ENCODE measurements at regions not wholly inside any gene's neighbourhood (a gene's known extent, or its start where the extent isn't known, plus 50 kb on each side); places are given as distances from the start of the nearest gene placed in this dataset.

DNA sequence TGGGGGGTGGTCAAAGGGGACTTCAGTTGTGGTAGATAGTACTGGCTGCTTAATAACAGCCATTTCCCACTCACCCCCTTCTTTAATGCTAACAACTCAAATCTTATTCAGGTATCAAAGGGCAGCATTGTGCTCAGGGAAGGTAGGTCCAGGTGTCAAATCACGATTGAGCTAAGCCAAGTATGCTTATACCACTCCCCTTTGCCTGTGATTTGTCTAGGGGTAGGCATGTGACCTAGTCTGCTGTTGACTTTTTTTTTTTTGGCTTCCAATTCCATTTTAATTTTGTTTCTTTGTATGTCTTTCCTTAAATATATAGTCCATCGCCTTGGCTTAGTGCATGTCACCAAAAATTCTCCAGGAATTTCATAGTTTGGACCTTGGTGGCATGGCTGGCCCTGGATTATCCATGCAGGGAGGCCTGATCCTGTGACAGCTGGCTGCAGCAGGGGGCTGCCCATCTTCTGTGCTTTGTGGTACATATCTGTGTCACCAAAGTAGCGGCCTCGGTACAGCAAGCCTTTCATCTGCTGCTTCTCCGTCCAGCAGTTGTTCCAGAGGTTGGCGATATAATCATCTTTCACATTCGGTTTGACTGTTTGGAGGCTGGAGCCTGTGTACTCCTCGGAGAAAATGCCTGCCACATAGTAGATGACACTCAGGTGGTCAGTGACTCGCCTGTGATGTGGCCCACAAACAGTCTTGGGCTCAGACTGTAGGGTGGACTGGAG lies 68.1 kb upstream of the SPRED2 start:
- H3K18ac ChIP-seq (ENCODE audit: low read depth, low read length) = no peak overlapping the region
- no peak overlapping the region for H2AFZ ChIP-seq (replicated peaks; ENCODE audit: low read length, poor library complexity)
- H2BK120ac ChIP-seq (ENCODE audit: low read depth, low read length) = no peak overlapping the region
- ATAC-seq (ENCODE audit: low read depth) = no peak
- H3K4me1 ChIP-seq (ENCODE audit: control insufficient read depth, insufficient read depth, low read length) = no peaks in the 10 kb centered on the region
- H2BK20ac ChIP-seq (ENCODE audit: low read depth, low read length) = no peak overlapping the region
- H4K20me1 ChIP-seq (ENCODE audit: insufficient read depth, low read length) = no peaks in the 10 kb centered on the region
- no peak overlapping the region for H3K4me2 ChIP-seq (ENCODE audit: low read depth, low read length)
- no peak overlapping the region for H3K4me3 ChIP-seq (ENCODE audit: insufficient read depth, low read depth, low read length)
- no peak overlapping the region for H2BK5ac ChIP-seq (ENCODE audit: low read depth, low read length, poor library complexity, severe bottlenecking)
- peaks cover 28% of the 10 kb centered on the region for H3K27me3 ChIP-seq (ENCODE audit: control insufficient read depth, insufficient read depth, low read length)
- H4K5ac ChIP-seq (ENCODE audit: low read depth, low read length) = no peak overlapping the region
- H3K79me1 ChIP-seq (ENCODE audit: low read depth in 1 of 2, low read length in 2 of 2) = no peaks in the 10 kb centered on the region
- POLR2A ChIA-PET (ENCODE audit: unreplicated experiment) = no interaction called here
- no peaks in the 10 kb centered on the region for H3K9me1 ChIP-seq (ENCODE audit: insufficient read depth, low read length)
- dilution Hi-C loops (cut with HindIII; ENCODE audit: low sequenced_read_pairs, unreplicated experiment) (no loop called here), intact Hi-C loops (cut with micrococcal nuclease) (no loop called here), in situ Hi-C loops (cut with MboI; ENCODE audit: low sequenced_read_pairs) (no loop called here)
- H3K14ac ChIP-seq (replicated peaks; ENCODE audit: low read depth, low read length) = no peak overlapping the region
- H2AK5ac ChIP-seq (ENCODE audit: low read depth, low read length) = no peak overlapping the region
- H4K91ac ChIP-seq (ENCODE audit: insufficient read depth, low read depth, low read length) = no peak overlapping the region
- H3K23ac ChIP-seq (ENCODE audit: low read depth, low read length) = no peak overlapping the region
- TF ChIP-seq MXI1 (IDR thresholded peaks at IDR 0.05; ENCODE audit: borderline replicate concordance, low read depth, low read length) (no peak), RFX5 (IDR thresholded peaks at IDR 0.05; ENCODE audit: low read depth, low read length) (no peak), SMC3 (IDR thresholded peaks at IDR 0.05; ENCODE audit: low read depth, low read length) (no peak), RCOR1 (IDR thresholded peaks at IDR 0.05; ENCODE audit: insufficient replicate concordance, low read length) (no peak), BHLHE40 (IDR thresholded peaks at IDR 0.05; ENCODE audit: low read depth, low read length) (no peak), FOS (IDR thresholded peaks at IDR 0.05; ENCODE audit: low read depth, low read length) (no peak), NFE2L2 (IDR thresholded peaks at IDR 0.05; ENCODE audit: low read depth, low read length) (no peak), CHD1 (IDR thresholded peaks at IDR 0.05; ENCODE audit: low read depth, low read length) (no peak), RAD21 (IDR thresholded peaks at IDR 0.05; ENCODE audit: low read length) (no peak), CEBPB (IDR thresholded peaks at IDR 0.05; ENCODE audit: low read depth, low read length) (no peak), MAZ (IDR thresholded peaks at IDR 0.05; ENCODE audit: borderline replicate concordance, low read depth, low read length) (no peak), MAFK (IDR thresholded peaks at IDR 0.05; ENCODE audit: low read depth, low read length) (no peak), POLR2A (IDR thresholded peaks at IDR 0.05; ENCODE audit: low read depth, low read length) (no peak)
- TF ChIP-seq, protein P1, sequence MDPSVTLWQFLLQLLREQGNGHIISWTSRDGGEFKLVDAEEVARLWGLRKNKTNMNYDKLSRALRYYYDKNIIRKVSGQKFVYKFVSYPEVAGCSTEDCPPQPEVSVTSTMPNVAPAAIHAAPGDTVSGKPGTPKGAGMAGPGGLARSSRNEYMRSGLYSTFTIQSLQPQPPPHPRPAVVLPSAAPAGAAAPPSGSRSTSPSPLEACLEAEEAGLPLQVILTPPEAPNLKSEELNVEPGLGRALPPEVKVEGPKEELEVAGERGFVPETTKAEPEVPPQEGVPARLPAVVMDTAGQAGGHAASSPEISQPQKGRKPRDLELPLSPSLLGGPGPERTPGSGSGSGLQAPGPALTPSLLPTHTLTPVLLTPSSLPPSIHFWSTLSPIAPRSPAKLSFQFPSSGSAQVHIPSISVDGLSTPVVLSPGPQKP (IDR thresholded peaks at IDR 0.05; ENCODE audit: borderline replicate concordance, low read depth, low read length) = no peak
- TF ChIP-seq, protein P2, sequence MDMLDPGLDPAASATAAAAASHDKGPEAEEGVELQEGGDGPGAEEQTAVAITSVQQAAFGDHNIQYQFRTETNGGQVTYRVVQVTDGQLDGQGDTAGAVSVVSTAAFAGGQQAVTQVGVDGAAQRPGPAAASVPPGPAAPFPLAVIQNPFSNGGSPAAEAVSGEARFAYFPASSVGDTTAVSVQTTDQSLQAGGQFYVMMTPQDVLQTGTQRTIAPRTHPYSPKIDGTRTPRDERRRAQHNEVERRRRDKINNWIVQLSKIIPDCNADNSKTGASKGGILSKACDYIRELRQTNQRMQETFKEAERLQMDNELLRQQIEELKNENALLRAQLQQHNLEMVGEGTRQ (IDR thresholded peaks at IDR 0.05; ENCODE audit: low read depth, low read length) = no peak
- TF ChIP-seq, protein P3, sequence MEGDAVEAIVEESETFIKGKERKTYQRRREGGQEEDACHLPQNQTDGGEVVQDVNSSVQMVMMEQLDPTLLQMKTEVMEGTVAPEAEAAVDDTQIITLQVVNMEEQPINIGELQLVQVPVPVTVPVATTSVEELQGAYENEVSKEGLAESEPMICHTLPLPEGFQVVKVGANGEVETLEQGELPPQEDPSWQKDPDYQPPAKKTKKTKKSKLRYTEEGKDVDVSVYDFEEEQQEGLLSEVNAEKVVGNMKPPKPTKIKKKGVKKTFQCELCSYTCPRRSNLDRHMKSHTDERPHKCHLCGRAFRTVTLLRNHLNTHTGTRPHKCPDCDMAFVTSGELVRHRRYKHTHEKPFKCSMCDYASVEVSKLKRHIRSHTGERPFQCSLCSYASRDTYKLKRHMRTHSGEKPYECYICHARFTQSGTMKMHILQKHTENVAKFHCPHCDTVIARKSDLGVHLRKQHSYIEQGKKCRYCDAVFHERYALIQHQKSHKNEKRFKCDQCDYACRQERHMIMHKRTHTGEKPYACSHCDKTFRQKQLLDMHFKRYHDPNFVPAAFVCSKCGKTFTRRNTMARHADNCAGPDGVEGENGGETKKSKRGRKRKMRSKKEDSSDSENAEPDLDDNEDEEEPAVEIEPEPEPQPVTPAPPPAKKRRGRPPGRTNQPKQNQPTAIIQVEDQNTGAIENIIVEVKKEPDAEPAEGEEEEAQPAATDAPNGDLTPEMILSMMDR (conservative IDR thresholded peaks at IDR 0.05; ENCODE audit: low read depth, low read length) = no peak
- no TSS peak for BruUV-seq (replicated peaks)
- H4K8ac ChIP-seq (ENCODE audit: low read depth in 2 of 2, low read length in 2 of 2) = no peak overlapping the region
- no peak overlapping the region for H2BK15ac ChIP-seq (ENCODE audit: low read depth, low read length)
- H2AK9ac ChIP-seq (replicated peaks; ENCODE audit: low read depth, low read length, poor library complexity) = no peak overlapping the region
- no peak overlapping the region for H3K4ac ChIP-seq (ENCODE audit: low read depth, low read length)
- no peak overlapping the region for H3K27ac ChIP-seq (ENCODE audit: insufficient read depth, low read length)
- CTCF ChIA-PET = no interaction called here
- H3K36me3 ChIP-seq (ENCODE audit: control insufficient read depth, insufficient read depth, low read length) = no peaks in the 10 kb centered on the region
- no peak overlapping the region for H3K9ac ChIP-seq (ENCODE audit: low read depth, low read length)
- no peak for DNase-seq
- no peak overlapping the region for H3K56ac ChIP-seq (ENCODE audit: extremely low read depth, insufficient read depth, low read length)
- 83% methylated on average over 4 of the region's 9 CpGs; no CpG with 5 or more reads in 1 of the 2 experiments for WGBS, 2 experiments (ENCODE audit: extremely low coverage in 2 of 2, insufficient read length in 1 of 2)
- H3K9me3 ChIP-seq (ENCODE audit: control insufficient read depth, insufficient read depth, low read length) = no peaks in the 10 kb centered on the region

Measured in IMR-90 (cell line).